HCT116 (cell line): ENCODE measurements at regions not wholly inside any gene's neighbourhood (a gene's known extent, or its start where the extent isn't known, plus 50 kb on each side); places are given as distances from the start of the nearest gene placed in this dataset.

ENCODE experiments used
- ATAC-seq: fragments of 200-7000 bp; cut with Tn5 transposase; 2 replicates; pipeline ENCODE4 v1.9.1; 2020; ENCODE audit warnings: mild to moderate bottlenecking, moderate library complexity
- BruUV-seq: library from RNA; stranded (reverse); fragments of 400-500 nt; replicated peaks from 2 replicates; lab custom pipeline; 2021; lab: Mats Ljungman, UMichigan
- CTCF ChIA-PET: fragments of 300-600 bp; sonication (Branson Sonifier 250); formaldehyde crosslinking; loops from one replicate; lab custom pipeline; 2021; ENCODE audit warnings: antibody characterized with exemption; lab: Charles Lee
- POLR2A ChIA-PET: fragments of 300-600, 350-600 bp; sonication (Branson Sonifier 250); formaldehyde crosslinking; loops from one replicate; lab custom pipeline; 2021; ENCODE audit warnings: antibody characterized with exemption; lab: Charles Lee
- RAD21 ChIA-PET, 2 experiments: fragments of 300-600 bp; sonication (Branson Sonifier 250); formaldehyde crosslinking; loops; one replicate each; lab custom pipeline; 2023; ENCODE audit warnings: low total read pairs in 2 of 2; ENCODE audit not compliant: uncharacterized antibody in 2 of 2, unreplicated experiment in 2 of 2, low non-redundant PET in 1 of 2; lab: Charles Lee
- DNase-seq: peaks from one replicate; pipeline ENCODE4 v3.0.0-alpha.2; 2010; ENCODE audit warnings: low read depth, low spot score
- H2AFZ ChIP-seq: fragments of 200-600 bp; shearing (Covaris generic), sonication (generic); 2 replicates; pipeline ENCODE4 v1.6.1; 2017; ENCODE audit warnings: low read depth, mixed run types, mixed read lengths, antibody characterized with exemption, low read length; ENCODE audit not compliant: poor library complexity, severe bottlenecking
- H3K27ac ChIP-seq: 2 replicates; pipeline ENCODE4 v1.5.1; 2012; ENCODE audit warnings: low read depth, low read length
- H3K27me3 ChIP-seq: fragments of 200-600 bp; sonication (generic); 2 replicates; pipeline ENCODE4 v1.6.1; 2016; ENCODE audit warnings: mixed run types, low read length, mixed read lengths; ENCODE audit not compliant: insufficient read depth
- H3K36me3 ChIP-seq, 2 experiments: fragments of 200-500 bp in 1 of 2; fragments of 200-600 bp in 1 of 2; sonication (Bioruptor generic) in 1 of 2; sonication (generic) in 1 of 2; 2 replicates each; pipeline versions ENCODE4 v1.5.1 to v1.6.1; 2014 to 2016; ENCODE audit warnings: low read length in 2 of 2, inconsistent platforms in 1 of 2, mixed read lengths in 1 of 2, mixed run types in 1 of 2; ENCODE audit not compliant: insufficient read depth in 2 of 2, control insufficient read depth in 1 of 2
- H3K4me1 ChIP-seq, 2 experiments: fragments of 200-600 bp in 1 of 2; sonication (generic) in 1 of 2; 2 replicates each; pipeline versions ENCODE4 v1.5.1 to v1.6.1; 2012 to 2017; ENCODE audit warnings: low read length in 2 of 2, inconsistent platforms in 1 of 2, mild to moderate bottlenecking in 1 of 2, mixed read lengths in 1 of 2, mixed run types in 1 of 2, moderate library complexity in 1 of 2; ENCODE audit not compliant: insufficient read depth in 2 of 2, control insufficient read depth in 1 of 2
- H3K4me2 ChIP-seq: fragments of 200-600 bp; sonication (generic); 2 replicates; pipeline ENCODE4 v1.6.1; 2017; ENCODE audit warnings: mixed run types, low read length, mixed read lengths
- H3K4me3 ChIP-seq, 2 experiments: fragments of 200-600 bp in 1 of 2; sonication (generic) in 1 of 2; replicated peaks in 1 of 2; 2 replicates each; pipeline ENCODE4 v1.5.1; 2011 to 2016; ENCODE audit warnings: low read length in 2 of 2, control low read depth in 1 of 2, low read depth in 1 of 2, mild to moderate bottlenecking in 1 of 2, mixed read lengths in 1 of 2, mixed run types in 1 of 2
- H3K79me2 ChIP-seq: fragments of 200-600 bp; sonication (generic); 2 replicates; pipeline ENCODE4 v1.6.1; 2017; ENCODE audit warnings: mild to moderate bottlenecking, mixed run types, low read length, moderate library complexity, mixed read lengths; ENCODE audit not compliant: insufficient read depth
- H3K9ac ChIP-seq: fragments of 200-600 bp; sonication (generic); 2 replicates; pipeline ENCODE4 v1.6.1; 2016; ENCODE audit warnings: low read length, mixed read lengths
- H3K9me2 ChIP-seq: fragments of 200-600 bp; sonication (generic), shearing (Covaris generic); 2 replicates; pipeline ENCODE4 v1.6.1; 2017; ENCODE audit warnings: mixed run types, mild to moderate bottlenecking, moderate library complexity; ENCODE audit not compliant: insufficient read depth
- H3K9me3 ChIP-seq, 2 experiments: fragments of 200-500 bp in 1 of 2; fragments of 200-600 bp in 1 of 2; sonication (Bioruptor generic) in 1 of 2; sonication (generic) in 1 of 2; 2 replicates each; pipeline ENCODE4 v1.6.1; 2014 to 2017; ENCODE audit warnings: low read length in 2 of 2, mixed read lengths in 2 of 2, inconsistent platforms in 1 of 2, low read depth in 1 of 2, mild to moderate bottlenecking in 1 of 2, mixed run types in 1 of 2, moderate library complexity in 1 of 2; ENCODE audit not compliant: control insufficient read depth in 1 of 2, insufficient read depth in 1 of 2
- H4K20me1 ChIP-seq: fragments of 200-600 bp; sonication (generic), shearing (Covaris generic); 2 replicates; pipeline ENCODE4 v1.6.1; 2017; ENCODE audit warnings: mixed run types, mild to moderate bottlenecking, moderate library complexity; ENCODE audit not compliant: insufficient read depth
- EGR1 ChIP-seq: IDR thresholded peaks from 2 replicates; pipeline ENCODE4 v1.6.1; 2012; ENCODE audit warnings: low read depth
- EZH2phosphoT487 ChIP-seq: fragments of 200-600 bp; IDR thresholded peaks from 2 replicates; pipeline ENCODE4 v1.6.1; 2018; ENCODE audit warnings: antibody characterized with exemption, borderline replicate concordance
- MAX ChIP-seq: IDR thresholded peaks from 2 replicates; pipeline ENCODE4 v1.6.1; 2012
- POLR2A ChIP-seq: IDR thresholded peaks from 2 replicates; pipeline ENCODE4 v1.7.0; 2011; ENCODE audit warnings: borderline replicate concordance; ENCODE audit not compliant: insufficient read depth, insufficient read length; ENCODE audit errors: extremely low read depth
- RAD21 ChIP-seq: IDR thresholded peaks from 2 replicates; pipeline ENCODE4 v1.6.1; 2012; ENCODE audit warnings: low read depth, mild to moderate bottlenecking
- REST ChIP-seq: IDR thresholded peaks from 2 replicates; pipeline ENCODE4 v1.6.1; 2012; ENCODE audit warnings: low read depth
- SIN3A ChIP-seq: IDR thresholded peaks from 2 replicates; pipeline ENCODE4 v1.6.1; 2012; ENCODE audit warnings: low read depth
- ZBTB33 ChIP-seq: IDR thresholded peaks from 2 replicates; pipeline ENCODE4 v1.6.1; 2011; ENCODE audit warnings: mild to moderate bottlenecking, low read length, moderate library complexity; ENCODE audit not compliant: insufficient replicate concordance; ENCODE audit errors: extremely low read depth
- ZFX ChIP-seq: fragments of 450-650 bp; IDR thresholded peaks from 2 replicates; pipeline ENCODE4 v1.6.1; 2017
- intact Hi-C: fragments of 100-400 bp; cut with micrococcal nuclease; formaldehyde crosslinking; loops from 2 replicates; pipeline ENCODE4 v1.10.0; 2022
- TF ChIP-seq, protein P1 (sequence below), 3 experiments: fragments of 200-600 bp in 1 of 3; sonication (generic) in 1 of 3; IDR thresholded peaks in 2 of 3; conservative IDR thresholded peaks in 1 of 3; 2 replicates each; pipeline ENCODE4 v1.5.1; 2012 to 2017; ENCODE audit warnings: low read depth in 2 of 3, low read length in 2 of 3, antibody characterized with exemption in 1 of 3, borderline replicate concordance in 1 of 3, control low read depth in 1 of 3, mild to moderate bottlenecking in 1 of 3, mixed read lengths in 1 of 3, mixed run types in 1 of 3, moderate library complexity in 1 of 3; ENCODE audit not compliant: insufficient read depth in 1 of 3
- TF ChIP-seq, protein P2 (sequence below): IDR thresholded peaks from 2 replicates; pipeline ENCODE4 v1.6.1; 2012

DNA sequence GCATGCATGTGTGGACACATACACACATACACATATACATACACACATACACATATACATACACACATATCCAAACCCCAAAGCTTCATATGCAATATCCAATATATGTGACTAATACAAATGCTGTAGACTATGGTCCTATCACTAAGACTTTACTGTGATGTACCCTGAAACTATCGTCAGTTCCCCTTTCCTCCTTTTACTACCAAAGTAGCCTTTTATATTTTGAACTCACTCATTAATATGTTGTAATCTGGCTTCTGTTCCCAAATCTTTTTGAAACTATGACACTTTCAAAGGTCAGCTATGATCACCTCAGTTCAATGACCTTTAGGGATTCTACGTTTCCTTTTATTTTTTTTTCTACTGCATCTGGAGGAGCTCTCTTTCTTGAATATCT is 64.8 kb upstream of the TFEC start:
- DNase-seq (no peak), ATAC-seq (no peak)
- POLR2A ChIA-PET, result no interaction called here
- H3K9me2 ChIP-seq, result no peaks in the 10 kb centered on the region
- peak overlapping the region; percentile 75 for H2AFZ ChIP-seq
- no peak overlapping the region for H3K27ac ChIP-seq
- intact Hi-C loops, result no loop called here
- no peak overlapping the region for H3K4me2 ChIP-seq
- no peaks in the 10 kb centered on the region for H3K36me3 ChIP-seq
- no peaks in the 10 kb centered on the region for H3K9me3 ChIP-seq
- no peak overlapping the region for H3K9ac ChIP-seq
- no peak overlapping the region for H3K4me3 ChIP-seq
- RAD21 ChIA-PET, result no interaction called here
- peaks cover 0 to 14% of the 10 kb centered on the region in 2 experiments; a peak in 2 of 4 replicates for H3K4me1 ChIP-seq
- H3K27me3 ChIP-seq, result no peaks in the 10 kb centered on the region
- TF ChIP-seq EGR1, result no peak
- TF ChIP-seq EZH2phosphoT487, result no peak
- no peak for TF ChIP-seq MAX
- TF ChIP-seq POLR2A, result no peak
- TF ChIP-seq ZBTB33, result no peak
- no peak for TF ChIP-seq RAD21
- TF ChIP-seq, protein P1, sequence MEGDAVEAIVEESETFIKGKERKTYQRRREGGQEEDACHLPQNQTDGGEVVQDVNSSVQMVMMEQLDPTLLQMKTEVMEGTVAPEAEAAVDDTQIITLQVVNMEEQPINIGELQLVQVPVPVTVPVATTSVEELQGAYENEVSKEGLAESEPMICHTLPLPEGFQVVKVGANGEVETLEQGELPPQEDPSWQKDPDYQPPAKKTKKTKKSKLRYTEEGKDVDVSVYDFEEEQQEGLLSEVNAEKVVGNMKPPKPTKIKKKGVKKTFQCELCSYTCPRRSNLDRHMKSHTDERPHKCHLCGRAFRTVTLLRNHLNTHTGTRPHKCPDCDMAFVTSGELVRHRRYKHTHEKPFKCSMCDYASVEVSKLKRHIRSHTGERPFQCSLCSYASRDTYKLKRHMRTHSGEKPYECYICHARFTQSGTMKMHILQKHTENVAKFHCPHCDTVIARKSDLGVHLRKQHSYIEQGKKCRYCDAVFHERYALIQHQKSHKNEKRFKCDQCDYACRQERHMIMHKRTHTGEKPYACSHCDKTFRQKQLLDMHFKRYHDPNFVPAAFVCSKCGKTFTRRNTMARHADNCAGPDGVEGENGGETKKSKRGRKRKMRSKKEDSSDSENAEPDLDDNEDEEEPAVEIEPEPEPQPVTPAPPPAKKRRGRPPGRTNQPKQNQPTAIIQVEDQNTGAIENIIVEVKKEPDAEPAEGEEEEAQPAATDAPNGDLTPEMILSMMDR (IDR thresholded peaks at IDR 0.05 in 2 of 3, conservative IDR thresholded peaks at IDR 0.05 in 1 of 3; ENCODE audit: borderline replicate concordance in 1 of 3, insufficient read depth in 1 of 3, low read depth in 2 of 3, low read length in 2 of 3), result no peak
- no peak for TF ChIP-seq ZFX
- TF ChIP-seq REST, result no peak
- no peak for TF ChIP-seq SIN3A
- TF ChIP-seq, protein P2, sequence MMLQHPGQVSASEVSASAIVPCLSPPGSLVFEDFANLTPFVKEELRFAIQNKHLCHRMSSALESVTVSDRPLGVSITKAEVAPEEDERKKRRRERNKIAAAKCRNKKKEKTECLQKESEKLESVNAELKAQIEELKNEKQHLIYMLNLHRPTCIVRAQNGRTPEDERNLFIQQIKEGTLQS, result no peak
- H3K79me2 ChIP-seq, result no peaks in the 10 kb centered on the region
- no TSS peak for BruUV-seq
- H4K20me1 ChIP-seq, result no peaks in the 10 kb centered on the region
- CTCF ChIA-PET, result no interaction called here
